ENCODE measurements at regions not wholly inside any gene's neighbourhood (a gene's known extent, or its start where the extent isn't known, plus 50 kb on each side); places are given as distances from the start of the nearest gene placed in this dataset.

- no peak for TF ChIP-seq HMGXB3 (CRISPR knock-in tag; IDR thresholded peaks at IDR 0.05; ENCODE audit: borderline replicate concordance)
- no peak for TF ChIP-seq ZBTB37 (CRISPR knock-in tag; IDR thresholded peaks at IDR 0.05)
- TF ChIP-seq PBX2 (CRISPR knock-in tag; IDR thresholded peaks at IDR 0.05) = no peak
- no peak for TF ChIP-seq NONO (IDR thresholded peaks at IDR 0.05)
- no peak for TF ChIP-seq NONO (CRISPR knock-in tag; conservative IDR thresholded peaks at IDR 0.05)
Observed at GRCh38 chr22:47654922-47655491, 892.6 kb downstream of the TBC1D22A start (continued).

GRCh38 chr22:47653921-47654320 lies 891.5 kb downstream of the TBC1D22A start:
- ChIA-PET CTCF (ENCODE audit: low intra/inter-chr PET ratio, low total read pairs) (no interaction called here), POLR2A (no interaction called here)
- WGBS (ENCODE audit: low lambda C conversion rate) = 0% methylated on average over 2 of the region's 3 CpGs
- FAIRE-seq = no peak
- Histone ChIP-seq H3K27ac (ENCODE audit: extremely low read length, insufficient read depth, low read length) (no peak overlapping the region), H4K20me1 (ENCODE audit: insufficient read depth, low read length) (no peaks in the 10 kb centered on the region), H3K4me2 (ENCODE audit: low read depth, low read length) (no peak overlapping the region), H3K4me3 (replicated peaks in 1 of 3; ENCODE audit: insufficient read depth in 1 of 3, low read depth in 2 of 3, low read length in 3 of 3) (no peak overlapping the region), H3K4me1 (ENCODE audit: insufficient read depth, low read length) (no peaks in the 10 kb centered on the region), H3K27me3 (ENCODE audit: control insufficient read depth in 1 of 2, insufficient read depth in 2 of 2, low read length in 2 of 2) (no peaks in the 10 kb centered on the region), H3K36me3 (replicated peaks in 1 of 2; ENCODE audit: control insufficient read depth in 1 of 2, insufficient read depth in 2 of 2, low read length in 2 of 2) (no peaks in the 10 kb centered on the region), H3K9ac (ENCODE audit: insufficient read depth, low read depth, low read length) (no peak overlapping the region), H3K9me3 (ENCODE audit: low read length) (peaks cover 27% of the 10 kb centered on the region), H3K79me2 (ENCODE audit: insufficient read depth, low read length) (no peaks in the 10 kb centered on the region), H2AFZ (ENCODE audit: low read length) (no peak overlapping the region)
- in situ Hi-C loops (cut with HindIII; ENCODE audit: extremely low pct_ligation_motif_present, low pct_unique_long_range_greater_than_20kb) = no loop called here
- BruUV-seq (replicated peaks) = no TSS peak
- DNase-seq (ENCODE audit: low spot score) = no peak
- intact Hi-C loops (cut with micrococcal nuclease; ENCODE audit: unreplicated experiment) = no loop called here
- TF ChIP-seq THAP11 (CRISPR knock-in tag; IDR thresholded peaks at IDR 0.05) = no peak
- TF ChIP-seq TAF15 (IDR thresholded peaks at IDR 0.05; ENCODE audit: low read depth, low read length, poor library complexity, severe bottlenecking) = no peak
- TF ChIP-seq RBM22 (optimal IDR thresholded peaks at IDR 0.05; ENCODE audit: low read length) = no peak
- TF ChIP-seq RFX5 (IDR thresholded peaks at IDR 0.05; ENCODE audit: low read depth, low read length) = no peak
- no peak for TF ChIP-seq ARHGAP35 (CRISPR knock-in tag; IDR thresholded peaks at IDR 0.05; ENCODE audit: borderline replicate concordance)
- no peak for TF ChIP-seq SAFB2 (CRISPR knock-in tag; IDR thresholded peaks at IDR 0.05; ENCODE audit: borderline replicate concordance, low read depth)
- no peak for TF ChIP-seq ZBTB20 (CRISPR knock-in tag; IDR thresholded peaks at IDR 0.05; ENCODE audit: borderline replicate concordance, low read depth)
- no peak for ATAC-seq

Data from HepG2 (cell line).